ENCODE measurements at regions not wholly inside any gene's neighbourhood (a gene's known extent, or its start where the extent isn't known, plus 50 kb on each side); places are given as distances from the start of the nearest gene placed in this dataset.

- TF ChIP-seq CTCF (IDR thresholded peaks at IDR 0.05) (no peak), POLR2A (IDR thresholded peaks at IDR 0.05) (no peak)
These were observed 795.4 kb downstream of the SLC6A15 start for GRCh38 chr12:84117190-84117589.
